ENCODE measurements at regions not wholly inside any gene's neighbourhood (a gene's known extent, or its start where the extent isn't known, plus 50 kb on each side); places are given as distances from the start of the nearest gene placed in this dataset.

GRCh38 chr16:22671301-22672076, 142.5 kb upstream of the HS3ST2 start:
- DNase-seq (no peak), FAIRE-seq (no peak)
- WGBS, 3 donors, result 59 to 76% (median 65%) methylated on average over 4 of the region's 4 CpGs
- H3K27me3 ChIP-seq (ENCODE audit: control insufficient read depth in 3 of 3, insufficient read depth in 3 of 3, low read length in 3 of 3), result peaks cover 0 to 9% (median 0%) of the 10 kb centered on the region in 3 donors
- no peaks in the 10 kb centered on the region for H3K36me3 ChIP-seq (ENCODE audit: control insufficient read depth in 3 of 3, insufficient read depth in 2 of 3, low read depth in 1 of 3, low read length in 3 of 3)
- H3K9me3 ChIP-seq (ENCODE audit: control insufficient read depth in 2 of 2, insufficient read depth in 1 of 2, low read depth in 1 of 2, low read length in 1 of 2), result peaks cover 0 to 3% of the 10 kb centered on the region in 2 donors
- no peak overlapping the region for H3K4me3 ChIP-seq (ENCODE audit: low read depth in 1 of 3, low read length in 3 of 3)
- no peaks in the 10 kb centered on the region for H3K4me1 ChIP-seq (ENCODE audit: control insufficient read depth in 3 of 3, insufficient read depth in 2 of 3, low read depth in 1 of 3, low read length in 2 of 3)
- H3K27ac ChIP-seq (ENCODE audit: low read depth in 1 of 3, low read length in 2 of 3), result no peak overlapping the region

- H3K4me1 ChIP-seq (ENCODE audit: control insufficient read depth in 3 of 3, insufficient read depth in 2 of 3, low read depth in 1 of 3, low read length in 2 of 3), result no peaks in the 10 kb centered on the region
- no peak overlapping the region for H3K27ac ChIP-seq (ENCODE audit: low read depth in 1 of 3, low read length in 2 of 3)
- H3K9me3 ChIP-seq (ENCODE audit: control insufficient read depth in 2 of 2, insufficient read depth in 1 of 2, low read depth in 1 of 2, low read length in 1 of 2), result peaks cover 0 to 6% of the 10 kb centered on the region in 2 donors
- 63 to 66% (median 65%) methylated on average over 3 of the region's 3 CpGs for WGBS, 3 donors
- no peaks in the 10 kb centered on the region for H3K36me3 ChIP-seq (ENCODE audit: control insufficient read depth in 3 of 3, insufficient read depth in 2 of 3, low read depth in 1 of 3, low read length in 3 of 3)
- FAIRE-seq, result no peak
- no peak overlapping the region for H3K4me3 ChIP-seq (ENCODE audit: low read depth in 1 of 3, low read length in 3 of 3)
- no peak for DNase-seq
- H3K27me3 ChIP-seq (ENCODE audit: control insufficient read depth in 3 of 3, insufficient read depth in 3 of 3, low read length in 3 of 3), result peaks cover 0 to 9% (median 0%) of the 10 kb centered on the region in 3 donors
These were observed 141.1 kb upstream of the HS3ST2 start for GRCh38 chr16:22672830-22673210.

GRCh38 chr16:22673421-22673831, 140.5 kb upstream of the HS3ST2 start:
- 53 to 63% (median 55%) methylated on average over 2 of the region's 2 CpGs for WGBS, 3 donors

GRCh38 chr16:22674832-22675191, 139.2 kb upstream of the HS3ST2 start:
- WGBS, 3 donors, result 82 to 86% (median 82%) methylated on average over 3 of the region's 3 CpGs
- no peak overlapping the region for H3K27ac ChIP-seq (ENCODE audit: low read depth in 1 of 3, low read length in 2 of 3)
- H3K4me3 ChIP-seq (ENCODE audit: low read depth in 1 of 3, low read length in 3 of 3), result no peak overlapping the region
- FAIRE-seq (no peak), DNase-seq (no peak)
- peaks cover 0 to 9% (median 0%) of the 10 kb centered on the region in 3 donors for H3K27me3 ChIP-seq (ENCODE audit: control insufficient read depth in 3 of 3, insufficient read depth in 3 of 3, low read length in 3 of 3)
- peaks cover 0 to 6% of the 10 kb centered on the region in 2 donors for H3K9me3 ChIP-seq (ENCODE audit: control insufficient read depth in 2 of 2, insufficient read depth in 1 of 2, low read depth in 1 of 2, low read length in 1 of 2)
- no peaks in the 10 kb centered on the region for H3K4me1 ChIP-seq (ENCODE audit: control insufficient read depth in 3 of 3, insufficient read depth in 2 of 3, low read depth in 1 of 3, low read length in 2 of 3)
- no peaks in the 10 kb centered on the region for H3K36me3 ChIP-seq (ENCODE audit: control insufficient read depth in 3 of 3, insufficient read depth in 2 of 3, low read depth in 1 of 3, low read length in 3 of 3)

More at GRCh38 chr16:22673421-22673831, 140.5 kb upstream of the HS3ST2 start:
- H3K27ac ChIP-seq (ENCODE audit: low read depth in 1 of 3, low read length in 2 of 3), result no peak overlapping the region
- H3K27me3 ChIP-seq (ENCODE audit: control insufficient read depth in 3 of 3, insufficient read depth in 3 of 3, low read length in 3 of 3), result peaks cover 0 to 9% (median 0%) of the 10 kb centered on the region in 3 donors
- DNase-seq (no peak), FAIRE-seq (no peak)
- H3K4me3 ChIP-seq (ENCODE audit: low read depth in 1 of 3, low read length in 3 of 3), result no peak overlapping the region
- H3K4me1 ChIP-seq (ENCODE audit: control insufficient read depth in 3 of 3, insufficient read depth in 2 of 3, low read depth in 1 of 3, low read length in 2 of 3), result no peaks in the 10 kb centered on the region
- no peaks in the 10 kb centered on the region for H3K36me3 ChIP-seq (ENCODE audit: control insufficient read depth in 3 of 3, insufficient read depth in 2 of 3, low read depth in 1 of 3, low read length in 3 of 3)
- H3K9me3 ChIP-seq (ENCODE audit: control insufficient read depth in 2 of 2, insufficient read depth in 1 of 2, low read depth in 1 of 2, low read length in 1 of 2), result peaks cover 0 to 6% of the 10 kb centered on the region in 2 donors

GRCh38 chr16:22675745-22676540, 138.0 kb upstream of the HS3ST2 start:
- no peaks in the 10 kb centered on the region for H3K4me1 ChIP-seq (ENCODE audit: control insufficient read depth in 3 of 3, insufficient read depth in 2 of 3, low read depth in 1 of 3, low read length in 2 of 3)
- H3K27me3 ChIP-seq (ENCODE audit: control insufficient read depth in 3 of 3, insufficient read depth in 3 of 3, low read length in 3 of 3), result peaks cover 0 to 9% (median 0%) of the 10 kb centered on the region in 3 donors
- H3K4me3 ChIP-seq (ENCODE audit: low read depth in 1 of 3, low read length in 3 of 3), result no peak overlapping the region
- H3K27ac ChIP-seq (ENCODE audit: low read depth in 1 of 3, low read length in 2 of 3), result no peak overlapping the region
- FAIRE-seq (no peak), DNase-seq (no peak)
- H3K9me3 ChIP-seq (ENCODE audit: control insufficient read depth in 2 of 2, insufficient read depth in 1 of 2, low read depth in 1 of 2, low read length in 1 of 2), result peaks cover 0 to 6% of the 10 kb centered on the region in 2 donors
- 78 to 81% (median 79%) methylated on average over 4 of the region's 4 CpGs for WGBS, 3 donors
- no peaks in the 10 kb centered on the region for H3K36me3 ChIP-seq (ENCODE audit: control insufficient read depth in 3 of 3, insufficient read depth in 2 of 3, low read depth in 1 of 3, low read length in 3 of 3)

GRCh38 chr16:22677024-22677830, 136.7 kb upstream of the HS3ST2 start:
- H3K36me3 ChIP-seq (ENCODE audit: control insufficient read depth in 3 of 3, insufficient read depth in 2 of 3, low read depth in 1 of 3, low read length in 3 of 3), result no peaks in the 10 kb centered on the region
- H3K4me1 ChIP-seq (ENCODE audit: control insufficient read depth in 3 of 3, insufficient read depth in 2 of 3, low read depth in 1 of 3, low read length in 2 of 3), result no peaks in the 10 kb centered on the region
- FAIRE-seq (no peak), DNase-seq (no peak)
- H3K27me3 ChIP-seq (ENCODE audit: control insufficient read depth in 3 of 3, insufficient read depth in 3 of 3, low read length in 3 of 3), result peaks cover 0 to 9% (median 0%) of the 10 kb centered on the region in 3 donors
- WGBS, 3 donors, result 92 to 93% (median 92%) methylated on average over 8 of the region's 8 CpGs
- H3K4me3 ChIP-seq (ENCODE audit: low read depth in 1 of 3, low read length in 3 of 3), result no peak overlapping the region
- peaks cover 0 to 6% of the 10 kb centered on the region in 2 donors for H3K9me3 ChIP-seq (ENCODE audit: control insufficient read depth in 2 of 2, insufficient read depth in 1 of 2, low read depth in 1 of 2, low read length in 1 of 2)
- H3K27ac ChIP-seq (ENCODE audit: low read depth in 1 of 3, low read length in 2 of 3), result no peak overlapping the region

- Histone ChIP-seq H3K4me1 (ENCODE audit: control insufficient read depth in 3 of 3, insufficient read depth in 2 of 3, low read depth in 1 of 3, low read length in 2 of 3) (no peaks in the 10 kb centered on the region), H3K4me3 (ENCODE audit: low read depth in 1 of 3, low read length in 3 of 3) (no peak overlapping the region), H3K27ac (ENCODE audit: low read depth in 1 of 3, low read length in 2 of 3) (no peak overlapping the region), H3K9me3 (ENCODE audit: control insufficient read depth in 2 of 2, insufficient read depth in 1 of 2, low read depth in 1 of 2, low read length in 1 of 2) (peaks cover 0 to 6% of the 10 kb centered on the region in 2 donors), H3K36me3 (ENCODE audit: control insufficient read depth in 3 of 3, insufficient read depth in 2 of 3, low read depth in 1 of 3, low read length in 3 of 3) (no peaks in the 10 kb centered on the region), H3K27me3 (ENCODE audit: control insufficient read depth in 3 of 3, insufficient read depth in 3 of 3, low read length in 3 of 3) (peaks cover 0 to 9% (median 0%) of the 10 kb centered on the region in 3 donors)
- WGBS, 3 donors, result 77 to 87% (median 84%) methylated on average over 2 of the region's 2 CpGs
- DNase-seq, result no peak
- FAIRE-seq, result no peak
These were observed 135.7 kb upstream of the HS3ST2 start for GRCh38 chr16:22678311-22678710.

All from small intestine (tissue), 7 donors.